Lower lobe of right lung (tissue), 2 donors: ENCODE measurements at regions not wholly inside any gene's neighbourhood (a gene's known extent, or its start where the extent isn't known, plus 50 kb on each side); places are given as distances from the start of the nearest gene placed in this dataset.
"Not testable (repeated sequence)": the region's sequence is repeated elsewhere in the genome, so short reads cannot be mapped to it uniquely, and the experiment has no call there.

Experiments
- ATAC-seq, 2 donors: fragments of 200-7000 bp; cut with Tn5 transposase; one replicate each; pipeline ENCODE4 v1.9.1; 2020 to 2022; ENCODE audit warnings: mild to moderate bottlenecking in 2 of 2, moderate library complexity in 2 of 2
- DNase-seq: peaks from one replicate; pipeline ENCODE4 v3.0.0-alpha.2; 2020
- H3K27ac ChIP-seq: fragments of 200-600 bp; one replicate; pipeline ENCODE4 v1.8.0; 2022
- H3K27me3 ChIP-seq: fragments of 200-600 bp; one replicate; pipeline ENCODE4 v1.8.0; 2022; ENCODE audit warnings: low read depth
- H3K36me3 ChIP-seq: fragments of 200-600 bp; one replicate; pipeline ENCODE4 v1.8.0; 2022; ENCODE audit warnings: mild to moderate bottlenecking
- H3K4me1 ChIP-seq: fragments of 200-600 bp; one replicate; pipeline ENCODE4 v1.8.0; 2022
- H3K4me3 ChIP-seq: fragments of 200-600 bp; one replicate; pipeline ENCODE4 v1.8.0; 2022; ENCODE audit warnings: mild to moderate bottlenecking
- H3K9me3 ChIP-seq: fragments of 200-600 bp; one replicate; pipeline ENCODE4 v1.8.0; 2022
- intact Hi-C: fragments of 100-400 bp; cut with DNase I; formaldehyde crosslinking; loops from one replicate; pipeline ENCODE4 v1.11.0; 2022
- TF ChIP-seq, protein P1 (sequence below): fragments of 200-600 bp; IDR thresholded peaks from one replicate; pipeline ENCODE4 v1.8.0; 2022; ENCODE audit warnings: antibody characterized with exemption, mild to moderate bottlenecking
- donor health status: DM: no; HTN: yes; CAD: no; lungs with severe emphysema.

DNA sequence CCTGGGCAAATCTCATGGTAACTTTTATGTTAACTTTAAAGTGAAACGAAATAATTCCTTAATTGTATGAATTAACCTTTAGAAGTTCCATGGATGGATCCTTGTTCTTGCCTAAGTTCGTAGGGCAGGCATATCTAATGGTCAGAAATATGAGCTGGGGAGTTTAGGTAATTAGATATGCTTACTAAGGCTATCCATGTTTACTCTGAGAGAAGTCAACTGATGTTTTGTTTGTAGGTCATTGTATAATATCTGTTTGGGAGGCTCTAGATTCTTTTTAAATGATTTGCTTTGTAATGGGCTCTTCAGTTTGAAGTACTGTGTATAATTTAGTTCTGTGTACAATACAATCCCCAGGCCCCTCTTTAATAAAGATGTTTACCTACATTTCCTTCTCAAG is 117.0 kb downstream of the DCK start:
- ATAC-seq (no peak), DNase-seq (no peak)
- TF ChIP-seq, protein P1, sequence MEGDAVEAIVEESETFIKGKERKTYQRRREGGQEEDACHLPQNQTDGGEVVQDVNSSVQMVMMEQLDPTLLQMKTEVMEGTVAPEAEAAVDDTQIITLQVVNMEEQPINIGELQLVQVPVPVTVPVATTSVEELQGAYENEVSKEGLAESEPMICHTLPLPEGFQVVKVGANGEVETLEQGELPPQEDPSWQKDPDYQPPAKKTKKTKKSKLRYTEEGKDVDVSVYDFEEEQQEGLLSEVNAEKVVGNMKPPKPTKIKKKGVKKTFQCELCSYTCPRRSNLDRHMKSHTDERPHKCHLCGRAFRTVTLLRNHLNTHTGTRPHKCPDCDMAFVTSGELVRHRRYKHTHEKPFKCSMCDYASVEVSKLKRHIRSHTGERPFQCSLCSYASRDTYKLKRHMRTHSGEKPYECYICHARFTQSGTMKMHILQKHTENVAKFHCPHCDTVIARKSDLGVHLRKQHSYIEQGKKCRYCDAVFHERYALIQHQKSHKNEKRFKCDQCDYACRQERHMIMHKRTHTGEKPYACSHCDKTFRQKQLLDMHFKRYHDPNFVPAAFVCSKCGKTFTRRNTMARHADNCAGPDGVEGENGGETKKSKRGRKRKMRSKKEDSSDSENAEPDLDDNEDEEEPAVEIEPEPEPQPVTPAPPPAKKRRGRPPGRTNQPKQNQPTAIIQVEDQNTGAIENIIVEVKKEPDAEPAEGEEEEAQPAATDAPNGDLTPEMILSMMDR = no peak
- Histone ChIP-seq H3K9me3 (no peaks in the 10 kb centered on the region), H3K27me3 (no peaks in the 10 kb centered on the region), H3K36me3 (no peaks in the 10 kb centered on the region), H3K4me3 (no peak overlapping the region), H3K27ac (no peak overlapping the region), H3K4me1 (no peaks in the 10 kb centered on the region)
- intact Hi-C loops = no loop called here

DNA sequence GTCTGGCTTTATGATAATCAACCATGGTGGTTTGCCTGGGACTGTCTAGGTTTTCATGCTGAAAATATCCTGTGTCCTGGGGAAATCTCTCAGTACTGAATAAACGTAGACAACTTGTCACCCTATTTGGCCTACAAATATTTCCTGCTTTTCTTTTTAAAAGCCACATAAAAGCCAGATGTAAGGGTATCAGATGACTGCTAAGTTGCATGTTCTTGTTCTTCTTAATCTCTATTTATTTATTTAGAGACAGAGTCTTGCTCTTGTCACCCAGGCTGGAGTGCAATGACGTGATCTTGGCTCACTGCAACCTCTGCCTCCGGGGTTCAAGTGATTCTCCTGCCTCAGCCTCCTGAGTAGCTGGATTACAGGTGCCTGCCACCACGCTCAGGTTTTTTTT is 117.7 kb downstream of the DCK start:
- DNase-seq, H3K27ac ChIP-seq, ATAC-seq, intact Hi-C loops, H3K27me3 ChIP-seq, H3K36me3 ChIP-seq, H3K9me3 ChIP-seq, H3K4me1 ChIP-seq, H3K4me3 ChIP-seq: not testable (repeated sequence)

DNA sequence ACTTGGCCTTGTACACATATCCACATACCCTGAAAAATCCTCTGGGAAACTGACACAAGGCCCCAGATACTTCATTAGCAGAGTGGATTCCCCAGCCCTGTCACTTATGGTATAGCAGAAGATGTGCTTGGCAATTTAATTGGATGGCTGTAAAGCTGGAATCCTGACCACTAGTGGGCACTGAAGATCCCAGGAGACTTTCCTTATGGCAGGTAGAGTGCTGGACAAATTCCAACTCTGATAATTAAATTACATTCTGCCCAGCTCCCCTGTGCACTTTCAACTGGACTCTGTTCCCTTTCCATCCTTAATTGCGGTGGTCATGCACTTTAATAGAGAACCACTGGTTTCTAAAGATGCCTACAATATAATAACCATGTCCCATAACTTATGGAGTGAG is 119.8 kb downstream of the DCK start:
- Histone ChIP-seq H3K9me3 (no peaks in the 10 kb centered on the region), H3K4me3 (no peak overlapping the region), H3K36me3 (no peaks in the 10 kb centered on the region), H3K27me3 (no peaks in the 10 kb centered on the region), H3K27ac (no peak overlapping the region), H3K4me1 (no peaks in the 10 kb centered on the region)
- intact Hi-C loops = no loop called here
- TF ChIP-seq, protein P1 = no peak
- no peak for DNase-seq
- no peak for ATAC-seq

DNA sequence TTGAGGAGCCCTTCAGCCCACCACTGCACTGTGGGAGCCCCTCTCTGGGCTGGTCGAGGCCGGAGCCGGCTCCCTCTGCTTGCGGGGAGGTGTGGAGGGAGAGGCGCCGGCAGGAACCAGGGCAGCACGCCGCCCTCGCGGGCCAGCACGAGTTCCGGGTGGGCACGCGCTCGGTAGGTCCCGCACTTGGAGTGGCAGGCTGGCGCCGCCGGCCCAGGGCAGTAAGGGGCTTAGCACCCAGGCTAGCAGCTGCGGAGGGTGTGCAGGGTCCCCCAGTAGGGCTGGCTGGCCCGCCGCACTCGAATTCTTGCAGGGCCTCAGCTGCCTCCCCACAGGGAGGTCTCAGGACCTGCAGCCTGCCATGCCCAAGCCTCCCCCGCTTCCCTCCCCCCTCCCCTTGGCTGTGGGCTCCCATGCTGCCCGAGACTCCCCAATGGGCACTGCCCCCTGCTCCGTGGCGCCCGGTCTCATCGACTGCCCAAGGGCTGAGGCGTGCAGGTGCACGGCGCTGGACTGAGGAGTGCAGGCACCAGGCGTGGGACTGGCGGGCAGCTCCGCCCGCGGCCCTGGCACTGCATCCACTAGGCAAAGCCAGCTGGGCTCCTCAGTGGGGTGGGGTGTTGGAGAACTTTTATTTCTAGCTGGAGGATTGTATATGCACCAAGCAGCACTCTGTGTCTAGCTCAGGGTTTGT is 127.5 kb downstream of the DCK start:
- no peak for DNase-seq
- peak in 1 of 2 donors; percentile 35 for ATAC-seq

DNA sequence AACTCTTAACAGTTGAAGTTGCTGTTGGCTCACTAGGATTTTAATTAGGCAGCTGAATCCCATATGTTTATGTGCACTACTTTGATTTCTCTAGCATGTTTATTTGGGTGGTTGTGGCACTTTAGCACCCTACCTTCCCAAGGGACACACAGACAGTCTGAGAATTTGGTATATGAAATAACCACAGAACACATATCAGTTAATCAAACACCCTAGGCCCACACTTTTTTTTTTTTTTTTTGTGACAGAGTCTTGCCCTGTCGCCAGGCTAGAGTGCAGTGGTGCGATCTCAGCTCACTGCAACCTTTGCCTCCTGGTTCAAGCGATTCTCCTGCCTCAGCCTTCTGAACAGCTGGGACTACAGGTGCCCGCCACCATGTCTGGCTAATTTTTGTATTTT is 130.5 kb downstream of the DCK start:
- Histone ChIP-seq H3K4me1 (no peaks in the 10 kb centered on the region), H3K9me3 (no peaks in the 10 kb centered on the region), H3K27me3 (no peaks in the 10 kb centered on the region), H3K27ac (no peak overlapping the region), H3K4me3 (no peak overlapping the region), H3K36me3 (no peaks in the 10 kb centered on the region)
- TF ChIP-seq, protein P1 = no peak
- intact Hi-C loops = no loop called here
- no peak for ATAC-seq
- no peak for DNase-seq

More for the DNA sequence above, 127.5 kb downstream of the DCK start:
- H3K4me3 ChIP-seq = no peak overlapping the region
- H3K27ac ChIP-seq = no peak overlapping the region
- TF ChIP-seq, protein P1 = no peak
- intact Hi-C loops = no loop called here
- H3K36me3 ChIP-seq = no peaks in the 10 kb centered on the region
- no peaks in the 10 kb centered on the region for H3K4me1 ChIP-seq
- H3K27me3 ChIP-seq = no peaks in the 10 kb centered on the region
- no peaks in the 10 kb centered on the region for H3K9me3 ChIP-seq

DNA sequence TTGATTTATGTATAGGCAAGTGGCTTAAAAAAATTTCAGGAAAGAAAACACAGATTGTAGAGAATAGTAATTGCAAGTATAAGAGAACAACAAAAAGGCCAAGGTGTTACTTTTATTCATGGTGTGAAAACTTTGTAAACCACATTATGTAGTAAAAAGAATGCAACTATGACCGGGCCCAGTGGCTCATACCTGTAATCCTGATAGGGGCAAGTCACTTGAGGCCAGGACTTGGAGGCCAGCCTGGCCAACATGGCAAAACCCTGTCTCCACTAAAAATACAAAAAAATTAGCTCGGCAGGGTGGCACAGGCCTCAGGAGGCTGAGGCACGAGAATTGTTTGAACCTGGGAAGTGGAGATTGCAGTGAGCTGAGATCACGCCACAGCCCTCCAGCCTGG is 131.7 kb downstream of the DCK start:
- no peaks in the 10 kb centered on the region for H3K36me3 ChIP-seq
- intact Hi-C loops = no loop called here
- H3K9me3 ChIP-seq = no peaks in the 10 kb centered on the region
- ATAC-seq = no peak
- TF ChIP-seq, protein P1 = no peak
- no peaks in the 10 kb centered on the region for H3K4me1 ChIP-seq
- H3K27ac ChIP-seq = no peak overlapping the region
- H3K4me3 ChIP-seq = no peak overlapping the region
- no peaks in the 10 kb centered on the region for H3K27me3 ChIP-seq
- DNase-seq = no peak
